Activated CD8-positive, alpha-beta memory T cell treated with anti-CD3 and anti-CD28 coated beads, Interleukin-2, amount 50 U/mL, for 24 hours (primary cell): ENCODE measurements at regions not wholly inside any gene's neighbourhood (a gene's known extent, or its start where the extent isn't known, plus 50 kb on each side); places are given as distances from the start of the nearest gene placed in this dataset.

Experiments
- DNase-seq: peaks from one replicate; pipeline ENCODE4 v3.0.0-alpha.2; 2020; ENCODE audit errors: extremely low read depth

DNA sequence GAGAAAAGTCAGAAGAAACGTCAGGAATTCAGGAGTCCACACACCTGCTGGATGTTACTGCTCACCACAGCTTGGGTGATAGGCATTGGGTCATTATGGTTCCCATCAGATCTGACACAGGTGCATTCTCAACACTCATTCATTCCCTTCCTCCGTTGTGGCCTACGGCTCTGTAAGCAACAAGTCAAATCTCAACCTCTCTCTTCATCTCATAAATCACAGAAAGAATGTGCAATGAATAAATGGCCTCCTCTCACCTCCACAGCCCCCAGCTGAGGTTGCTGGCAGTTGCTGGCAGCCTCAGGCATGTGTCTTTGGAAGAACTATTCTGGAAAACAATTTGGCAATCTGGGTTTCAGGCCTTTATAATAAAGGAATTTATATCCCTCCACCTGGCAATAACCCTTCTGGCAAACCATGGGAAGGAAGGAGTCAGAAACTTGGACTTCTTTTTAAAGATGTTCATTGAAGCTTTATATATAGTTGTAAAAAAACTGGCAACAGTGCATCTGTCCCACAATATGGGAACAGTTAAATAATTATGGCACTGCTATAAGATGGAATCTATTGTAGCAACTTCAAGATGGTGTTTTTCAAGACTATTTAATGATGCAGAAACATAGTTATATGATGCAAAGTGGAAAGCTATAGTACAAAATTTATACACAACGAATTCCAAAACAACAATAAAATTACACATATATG is 175.4 kb downstream of the ANAPC1 start:
- no peak for DNase-seq

DNA sequence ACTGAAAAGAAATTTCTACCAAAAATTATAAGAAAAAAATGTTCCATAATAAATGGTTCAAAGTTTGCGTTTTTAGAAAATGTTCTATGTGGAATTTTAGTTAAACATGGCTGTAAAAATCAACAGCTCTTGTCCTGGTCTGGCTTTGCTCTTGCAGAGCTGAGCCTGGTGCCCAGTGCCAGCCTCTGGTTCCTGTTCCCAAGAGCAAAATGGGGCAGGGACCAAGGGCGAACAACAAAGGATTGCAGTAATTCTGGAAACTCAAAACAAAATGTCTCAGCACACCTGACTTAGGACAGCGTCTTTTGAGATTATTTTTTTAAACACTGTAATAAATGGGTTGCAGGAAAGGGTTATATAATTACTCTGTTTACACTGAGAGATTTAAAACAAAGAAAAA is 174.7 kb downstream of the ANAPC1 start:
- no peak for DNase-seq

DNA sequence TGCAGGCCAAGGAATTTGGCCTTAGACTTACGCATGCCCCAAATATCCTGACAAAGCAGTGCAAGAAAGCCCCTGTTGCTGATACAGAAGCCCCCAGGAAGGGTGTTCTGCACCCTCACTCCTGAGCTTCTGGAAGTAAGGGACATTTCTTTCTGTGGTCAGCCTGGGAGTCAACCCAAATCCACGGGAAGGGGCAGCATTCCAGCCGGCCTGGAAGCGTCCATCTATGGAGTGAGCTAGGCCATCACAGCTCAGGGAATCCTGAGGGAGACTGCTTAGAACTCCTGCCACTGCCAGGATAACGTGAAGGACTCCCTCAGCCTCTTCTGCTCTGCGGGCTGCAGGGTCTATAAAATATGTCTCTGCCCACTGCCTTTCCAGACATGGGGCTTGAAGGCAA is 173.9 kb downstream of the ANAPC1 start:
- no peak for DNase-seq

DNA sequence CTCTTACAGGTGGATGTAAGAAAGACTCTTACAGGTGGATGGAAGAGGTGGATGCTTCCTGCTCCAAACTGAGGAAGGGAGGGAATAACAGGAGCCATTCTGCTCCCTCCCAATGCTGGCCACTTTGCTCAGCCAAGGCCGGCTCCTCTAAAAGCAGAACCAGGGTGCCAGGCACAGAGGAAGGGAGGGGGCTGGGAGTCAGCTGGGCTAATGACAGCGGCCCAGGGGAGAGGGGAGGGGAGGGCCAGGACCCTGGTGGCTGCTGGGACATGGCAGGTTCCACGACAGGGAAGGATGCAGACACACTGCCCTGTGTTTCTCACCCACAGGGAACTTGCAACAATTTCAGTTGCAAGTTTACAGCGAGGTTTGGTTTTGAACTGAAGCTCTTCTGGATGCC is 173.4 kb downstream of the ANAPC1 start:
- DNase-seq: no peak

DNA sequence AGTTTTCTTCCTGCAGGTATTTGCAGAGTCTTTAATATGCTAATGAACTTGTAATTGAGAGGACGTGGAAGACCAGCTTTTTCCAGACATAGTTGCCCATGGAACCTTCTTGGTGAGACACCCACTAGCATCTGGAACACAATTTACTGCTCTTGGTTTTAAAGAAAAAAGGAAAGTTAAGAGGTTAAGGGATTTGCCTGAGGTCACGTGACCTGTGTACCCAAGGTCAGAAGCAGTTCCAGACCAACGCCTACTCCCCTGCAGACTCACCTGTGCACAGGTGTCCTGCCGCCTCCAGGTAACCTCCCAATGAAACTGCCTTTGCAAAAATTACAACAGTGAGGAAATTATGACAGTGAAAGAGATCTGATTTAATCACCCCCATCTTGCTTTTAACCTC is 172.7 kb downstream of the ANAPC1 start:
- DNase-seq: no peak

DNA sequence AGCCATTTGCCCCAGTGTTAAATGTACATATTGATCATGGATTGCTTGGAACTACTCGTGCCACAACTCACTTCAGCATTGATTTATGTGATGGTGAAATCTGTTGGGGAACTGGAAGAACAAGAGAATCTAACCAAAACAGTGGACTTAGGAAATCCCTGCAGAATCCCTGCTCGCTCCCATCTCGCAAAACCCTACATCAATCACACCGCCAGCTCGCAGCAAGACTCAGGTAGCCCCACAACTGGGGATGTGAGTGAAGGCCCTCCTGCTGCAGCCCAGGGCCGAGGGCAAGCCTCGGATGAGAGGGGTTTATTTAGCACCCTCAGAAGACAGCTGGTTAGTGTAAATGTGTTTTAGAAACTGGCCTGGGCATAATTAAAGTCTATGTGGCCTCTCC is 171.6 kb downstream of the ANAPC1 start:
- DNase-seq: no peak

DNA sequence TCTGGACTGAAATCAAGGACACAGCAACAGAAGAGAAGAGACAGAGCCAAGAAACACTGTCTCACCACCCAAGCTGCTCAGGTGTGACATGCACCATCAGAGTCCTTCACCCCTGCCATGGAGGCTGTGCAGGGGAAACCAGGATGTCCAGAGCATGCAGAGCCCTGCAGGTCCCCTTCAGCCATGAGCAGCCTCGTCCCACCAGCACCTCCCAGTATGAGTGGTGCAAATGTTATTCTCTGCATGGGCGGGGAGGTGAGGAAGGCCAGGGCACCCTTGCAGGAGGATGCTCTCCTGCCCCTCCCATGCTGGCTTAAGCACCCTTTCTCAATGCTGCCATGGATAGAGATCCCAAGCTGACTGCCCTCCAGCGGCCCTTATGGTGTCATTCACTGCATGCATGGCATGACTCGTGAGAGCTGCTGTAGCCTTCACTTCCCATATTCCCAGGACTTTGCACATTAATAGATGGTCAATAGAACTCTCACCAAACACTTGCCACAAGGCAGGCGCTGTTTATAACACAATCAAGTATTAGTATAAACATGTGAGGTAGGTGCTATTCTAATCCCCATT is 171.0 kb downstream of the ANAPC1 start:
- DNase-seq: no peak

DNA sequence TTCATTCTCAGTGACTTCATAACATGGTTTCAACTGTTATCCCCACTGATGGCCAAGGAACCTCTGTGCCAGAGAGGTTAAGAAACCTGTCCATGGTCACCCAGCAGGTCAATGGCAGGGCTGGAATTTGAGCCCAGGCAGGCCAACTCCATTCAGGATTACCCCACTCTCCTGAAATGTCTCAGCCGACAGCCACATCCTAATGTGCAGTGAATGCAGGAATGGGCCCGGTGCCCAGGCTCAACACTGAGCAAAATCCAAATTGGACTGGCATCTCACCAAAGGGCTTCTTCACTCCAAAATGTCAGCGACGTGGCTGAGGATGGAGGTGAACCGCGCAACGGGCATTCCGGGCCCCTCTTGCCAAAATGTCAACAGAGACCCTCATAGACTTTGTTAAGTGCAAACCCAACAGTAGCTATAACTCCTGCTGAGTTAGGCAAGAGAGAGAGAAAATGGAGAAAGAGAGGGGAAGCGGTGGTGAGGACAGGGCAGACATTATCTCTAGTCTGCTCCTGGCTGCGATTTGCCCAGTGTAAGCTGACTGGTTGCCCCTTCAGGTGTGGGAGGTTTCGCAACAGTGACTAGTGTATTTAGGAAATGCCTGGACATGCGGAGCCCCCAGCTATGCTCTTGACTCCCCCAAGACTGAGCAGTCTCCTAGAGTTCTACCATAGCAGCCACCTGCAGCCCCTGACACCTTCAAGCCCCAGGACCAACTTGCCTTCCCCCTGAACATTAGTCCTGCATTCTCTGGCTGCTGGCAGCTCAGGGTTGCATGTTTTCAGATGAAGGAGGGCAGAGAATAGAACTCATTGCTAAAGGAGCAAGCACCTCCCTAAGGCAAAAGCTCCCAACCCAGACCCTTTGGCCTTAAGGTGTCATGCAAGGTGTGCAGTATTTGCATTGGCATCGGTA is 167.7 kb downstream of the ANAPC1 start:
- DNase-seq: no peak

DNA sequence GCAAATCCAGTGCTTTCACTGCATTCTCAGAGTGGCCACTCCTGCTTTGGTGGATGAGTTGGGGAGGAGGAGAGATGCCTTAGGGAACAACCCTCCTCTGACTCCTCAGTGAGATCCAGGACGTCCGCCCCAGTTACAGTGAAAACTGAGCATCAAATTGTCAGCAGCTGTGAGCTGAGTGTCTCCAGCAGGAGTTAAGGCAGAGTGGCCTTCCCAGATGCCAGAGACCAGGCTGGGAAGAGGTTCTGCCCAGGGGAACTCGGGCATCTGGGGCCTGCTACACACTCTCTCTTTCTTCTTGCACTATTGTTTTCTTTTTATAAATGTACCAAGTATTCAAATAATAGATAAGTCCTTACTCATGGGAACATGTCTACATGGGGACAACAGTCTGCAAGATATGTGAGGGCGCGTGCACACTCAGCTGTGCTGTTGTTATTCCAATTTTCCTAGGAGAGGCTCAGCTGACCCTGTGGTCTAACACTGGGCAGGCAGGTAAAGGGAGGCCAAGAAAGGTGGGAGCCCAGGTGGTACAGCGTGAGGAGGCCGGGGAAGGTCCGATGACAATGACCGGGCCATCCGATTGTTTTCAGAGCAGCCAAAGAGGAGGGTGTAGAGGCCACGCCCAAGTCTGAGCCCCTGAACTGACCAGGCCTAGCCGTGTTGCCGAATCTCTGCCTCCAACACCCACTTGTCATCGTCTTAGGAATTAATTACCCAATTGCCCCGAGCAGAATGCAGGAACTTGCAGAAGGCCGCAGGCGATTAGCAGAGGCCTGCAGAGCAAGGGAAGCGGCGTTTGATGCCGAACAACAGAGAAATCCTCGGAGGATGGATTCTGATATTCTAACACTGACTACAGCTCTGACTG is 166.9 kb downstream of the ANAPC1 start:
- no peak for DNase-seq
